ENCODE measurements at regions not wholly inside any gene's neighbourhood (a gene's known extent, or its start where the extent isn't known, plus 50 kb on each side); places are given as distances from the start of the nearest gene placed in this dataset.
"Not testable (repeated sequence)": the region's sequence is repeated elsewhere in the genome, so short reads cannot be mapped to it uniquely, and the experiment has no call there.

- DNase-seq (ENCODE audit: low read depth), result not testable (repeated sequence)
Measured at GRCh38 chr15:84094720-84095119, 140.9 kb upstream of the GOLGA6L4 start.

GRCh38 chr15:84097053-84097452, 138.5 kb upstream of the GOLGA6L4 start:
- DNase-seq (ENCODE audit: low read depth), result not testable (repeated sequence)

- DNase-seq (ENCODE audit: low read depth), result no peak
Measured at GRCh38 chr15:84098604-84099003, 137.0 kb upstream of the GOLGA6L4 start.

GRCh38 chr15:84099181-84099580, 136.4 kb upstream of the GOLGA6L4 start:
- DNase-seq (ENCODE audit: low read depth), result peak; percentile 19

- no peak for DNase-seq (ENCODE audit: low read depth)
Measured at GRCh38 chr15:84103345-84103744, 132.2 kb upstream of the GOLGA6L4 start.

GRCh38 chr15:84104853-84105252, 130.7 kb upstream of the GOLGA6L4 start:
- no peak for DNase-seq (ENCODE audit: low read depth)

- DNase-seq (ENCODE audit: low read depth), result peak; percentile 1
Measured at GRCh38 chr15:84108728-84109127, 126.8 kb upstream of the GOLGA6L4 start.

GRCh38 chr15:84111575-84111974, 124.0 kb upstream of the GOLGA6L4 start:
- peak; percentile 0 for DNase-seq (ENCODE audit: low read depth)

- peak; percentile 3 for DNase-seq (ENCODE audit: low read depth)
Measured at GRCh38 chr15:84112025-84112424, 123.5 kb upstream of the GOLGA6L4 start.

- DNase-seq (ENCODE audit: low read depth), result no peak
Measured at GRCh38 chr15:84113919-84114318, 121.7 kb upstream of the GOLGA6L4 start.

GRCh38 chr15:84114680-84115079, 120.9 kb upstream of the GOLGA6L4 start:
- not testable (repeated sequence) for DNase-seq (ENCODE audit: low read depth)

- not testable (repeated sequence) for DNase-seq (ENCODE audit: low read depth)
Measured at GRCh38 chr15:84119351-84119750, 116.2 kb upstream of the GOLGA6L4 start.

GRCh38 chr15:84120903-84121302, 114.7 kb upstream of the GOLGA6L4 start:
- DNase-seq (ENCODE audit: low read depth), result not testable (repeated sequence)

GRCh38 chr15:84128706-84129105, 106.9 kb upstream of the GOLGA6L4 start:
- DNase-seq (ENCODE audit: low read depth), result not testable (repeated sequence)

- DNase-seq (ENCODE audit: low read depth), result not testable (repeated sequence)
Measured at GRCh38 chr15:84130098-84130831, 105.3 kb upstream of the GOLGA6L4 start.

GRCh38 chr15:84135931-84136456, 99.6 kb upstream of the GOLGA6L4 start:
- not testable (repeated sequence) for DNase-seq (ENCODE audit: low read depth)

- peak; percentile 56 for DNase-seq (ENCODE audit: low read depth)
Measured at GRCh38 chr15:84142888-84143337, 92.7 kb upstream of the GOLGA6L4 start.

- no peak for DNase-seq (ENCODE audit: low read depth)
Measured at GRCh38 chr15:84143753-84144314, 91.7 kb upstream of the GOLGA6L4 start.

- DNase-seq (ENCODE audit: low read depth), result not testable (repeated sequence)
Measured at GRCh38 chr15:84144946-84145345, 90.6 kb upstream of the GOLGA6L4 start.

GRCh38 chr15:84146299-84146698, 89.3 kb upstream of the GOLGA6L4 start:
- DNase-seq (ENCODE audit: low read depth), result not testable (repeated sequence)

- DNase-seq (ENCODE audit: low read depth), result not testable (repeated sequence)
Measured at GRCh38 chr15:84147307-84147706, 88.3 kb upstream of the GOLGA6L4 start.

- peak; percentile 43 for DNase-seq (ENCODE audit: low read depth)
Measured at GRCh38 chr15:84151205-84151931, 84.2 kb upstream of the GOLGA6L4 start.
